A549 (cell line): ENCODE measurements at regions not wholly inside any gene's neighbourhood (a gene's known extent, or its start where the extent isn't known, plus 50 kb on each side); places are given as distances from the start of the nearest gene placed in this dataset.

Source experiments
- ATAC-seq, 2 experiments: fragments of 200-7000 bp in 1 of 2; fragments of >200 bp in 1 of 2; cut with Nextera tagmentation in 1 of 2; cut with Tn5 transposase in 1 of 2; 3 replicates each; pipeline versions ENCODE4 v1.8.0 to v1.9.1; 2018 to 2020; ENCODE audit warnings: mild to moderate bottlenecking in 1 of 2, moderate library complexity in 1 of 2
- CTCF ChIA-PET: fragments of 300-600 bp; sonication (Branson Sonifier 250); formaldehyde crosslinking; extraction: SDS; loops from one replicate; lab custom pipeline; 2021; ENCODE audit warnings: antibody characterized with exemption, inconsistent platforms; lab: Yijun Ruan, JAX
- POLR2A ChIA-PET: fragments of 350-600 bp; formaldehyde crosslinking; extraction: SDS; loops from one replicate; lab custom pipeline; 2021; ENCODE audit warnings: antibody characterized with exemption, inconsistent platforms; lab: Yijun Ruan, JAX
- DNase-seq, 2 experiments: peaks; one replicate each; pipeline versions ENCODE4 v3.0.0 to v3.0.0-alpha.2; 2011 to 2016; ENCODE audit warnings: low read depth in 1 of 2, low spot score in 1 of 2
- FAIRE-seq: peaks from 2 replicates; lab custom pipeline; 2011; peaks lifted over from hg19 to GRCh38; lab: Jason Lieb, UNC
- H3K27ac ChIP-seq, 2 experiments: fragments of >200 bp; sonication (Bioruptor Twin); formaldehyde crosslinking; 3 replicates each; pipeline ENCODE4 v1.5.1; 2016 to 2017
- H3K4me1 ChIP-seq: fragments of >200 bp; sonication (Bioruptor Twin); formaldehyde crosslinking; 3 replicates; pipeline ENCODE4 v1.6.1; 2016
- H3K4me2 ChIP-seq: fragments of >200 bp; sonication (Bioruptor Twin); formaldehyde crosslinking; 3 replicates; pipeline ENCODE4 v1.6.1; 2016
- H3K4me3 ChIP-seq: fragments of >200 bp; sonication (Bioruptor Twin); formaldehyde crosslinking; 3 replicates; pipeline ENCODE4 v1.5.1; 2016
- H3K9me3 ChIP-seq: fragments of >200 bp; sonication (Bioruptor Twin); formaldehyde crosslinking; 3 replicates; pipeline ENCODE4 v1.6.1; 2016
- CEBPB ChIP-seq, 2 experiments: fragments of >200 bp in 1 of 2; sonication (Bioruptor Twin) in 1 of 2; formaldehyde crosslinking in 1 of 2; IDR thresholded peaks; 2 replicates each; pipeline ENCODE4 v1.6.1; 2012 to 2016
- CHD4 ChIP-seq: fragments of 200-600 bp; sonication (generic); IDR thresholded peaks from 2 replicates; pipeline ENCODE4 v1.6.1; 2016; ENCODE audit warnings: antibody characterized with exemption, mild to moderate bottlenecking, borderline replicate concordance
- EHF ChIP-seq: fragments of 250-450 bp; sonication (Bioruptor Pico); IDR thresholded peaks from 2 replicates; pipeline ENCODE4 v1.5.0; 2020; ENCODE audit warnings: mild to moderate bottlenecking
- EHMT2 ChIP-seq: fragments of 200-600 bp; sonication (generic); IDR thresholded peaks from 2 replicates; pipeline ENCODE4 v1.6.1; 2016; ENCODE audit warnings: antibody characterized with exemption, low read depth, mild to moderate bottlenecking, moderate library complexity
- FOSB ChIP-seq: fragments of 250-450 bp; sonication (Bioruptor Pico); IDR thresholded peaks from 2 replicates; pipeline ENCODE4 v1.5.0; 2020; ENCODE audit warnings: mild to moderate bottlenecking, moderate library complexity
- FOXS1 ChIP-seq: fragments of 250-450 bp; sonication (Bioruptor Pico); IDR thresholded peaks from 2 replicates; pipeline ENCODE4 v1.5.0; 2020; ENCODE audit warnings: mild to moderate bottlenecking, moderate library complexity
- HEYL ChIP-seq: fragments of 250-450 bp; sonication (Bioruptor Pico); IDR thresholded peaks from 2 replicates; pipeline ENCODE4 v1.8.0; 2021; ENCODE audit warnings: mild to moderate bottlenecking, moderate library complexity
- HOXA7 ChIP-seq: fragments of 250-450 bp; sonication (Bioruptor Pico); IDR thresholded peaks from 2 replicates; pipeline ENCODE4 v1.5.0; 2020; ENCODE audit warnings: mild to moderate bottlenecking, moderate library complexity
- HOXB5 ChIP-seq: fragments of 250-450 bp; sonication (Bioruptor Pico); IDR thresholded peaks from 2 replicates; pipeline ENCODE4 v1.5.0; 2020; ENCODE audit warnings: mild to moderate bottlenecking, moderate library complexity
- JUNB ChIP-seq: fragments of >200 bp; sonication (Bioruptor Twin); formaldehyde crosslinking; IDR thresholded peaks from 2 replicates; pipeline ENCODE4 v1.6.1; 2016
- KDM5A ChIP-seq: fragments of 200-600 bp; sonication (generic); IDR thresholded peaks from 2 replicates; pipeline ENCODE4 v1.6.1; 2016; ENCODE audit warnings: antibody characterized with exemption, mild to moderate bottlenecking
- MAFK ChIP-seq: fragments of 450-650 bp; IDR thresholded peaks from 2 replicates; pipeline ENCODE4 v1.6.1; 2014; ENCODE audit not compliant: partially characterized antibody
- MAZ ChIP-seq: fragments of 150-350 bp; IDR thresholded peaks from 2 replicates; pipeline ENCODE4 v1.6.1; 2014; ENCODE audit warnings: antibody characterized with exemption, low read depth, low read length, borderline replicate concordance
- MYC ChIP-seq: IDR thresholded peaks from 2 replicates; pipeline ENCODE4 v1.6.1; 2012; ENCODE audit warnings: mild to moderate bottlenecking, inconsistent platforms, low read length, improper control_type of control experiment, borderline replicate concordance
- NFE2L2 ChIP-seq: fragments of 150-350 bp; conservative IDR thresholded peaks from 2 replicates; pipeline ENCODE4 v1.6.1; 2014; ENCODE audit warnings: low read length
- POLR2A ChIP-seq: IDR thresholded peaks from 2 replicates; pipeline ENCODE4 v1.6.1; 2012; ENCODE audit warnings: mild to moderate bottlenecking, low read length
- POLR2AphosphoS2 ChIP-seq: conservative IDR thresholded peaks from 2 replicates; pipeline ENCODE4 v1.6.1; 2012; ENCODE audit warnings: low read length, improper control_type of control experiment, inconsistent platforms
- RARB ChIP-seq: fragments of 250-450 bp; sonication (Bioruptor Pico); IDR thresholded peaks from 2 replicates; pipeline ENCODE4 v1.8.0; 2021; ENCODE audit warnings: mild to moderate bottlenecking, moderate library complexity
- RCOR1 ChIP-seq: fragments of 150-350 bp; IDR thresholded peaks from 2 replicates; pipeline ENCODE4 v1.6.1; 2014; ENCODE audit warnings: antibody characterized with exemption, low read length, low read depth
- RFX5 ChIP-seq: fragments of 450-650 bp; IDR thresholded peaks from 2 replicates; pipeline ENCODE4 v1.7.1; 2014; ENCODE audit warnings: antibody characterized with exemption, mild to moderate bottlenecking, moderate library complexity
- RNF2 ChIP-seq: fragments of 200-600 bp; sonication (generic); IDR thresholded peaks from 2 replicates; pipeline ENCODE4 v1.6.1; 2016; ENCODE audit warnings: low read depth, mild to moderate bottlenecking, antibody characterized with exemption, moderate library complexity, borderline replicate concordance
- SREBF2 ChIP-seq: fragments of 450-650 bp; IDR thresholded peaks from 2 replicates; pipeline ENCODE4 v1.6.1; 2014; ENCODE audit warnings: mild to moderate bottlenecking, moderate library complexity
- ZNF302 ChIP-seq: fragments of 250-450 bp; sonication (Bioruptor Pico); IDR thresholded peaks from 2 replicates; pipeline ENCODE4 v1.9.0; 2021; ENCODE audit warnings: inconsistent platforms, mild to moderate bottlenecking, moderate library complexity
- ZSCAN20 ChIP-seq: fragments of 250-450 bp; sonication (Bioruptor Pico); IDR thresholded peaks from 2 replicates; pipeline ENCODE4 v1.8.0; 2022; ENCODE audit warnings: mild to moderate bottlenecking, moderate library complexity
- whole genome bisulfite sequencing: methylation state at CpG from one replicate; pipeline ENCODE4 v1.1.6; 2017; ENCODE audit errors: missing lambda C conversion rate; 5-methylcytosine and 5-hydroxymethylcytosine counted together
- TF ChIP-seq, protein P1 (sequence below): fragments of 150-350 bp; IDR thresholded peaks from 2 replicates; pipeline ENCODE4 v1.6.1; 2014; ENCODE audit warnings: low read depth, mild to moderate bottlenecking, low read length
- TF ChIP-seq, protein P2 (sequence below): fragments of 250-450 bp; sonication (Bioruptor Pico); IDR thresholded peaks from 2 replicates; pipeline ENCODE4 v1.5.0; 2021; ENCODE audit warnings: mild to moderate bottlenecking, moderate library complexity, borderline replicate concordance
- TF ChIP-seq, protein P3 (sequence below): fragments of >200 bp; sonication (Bioruptor Twin); formaldehyde crosslinking; IDR thresholded peaks from 3 replicates; pipeline ENCODE4 v1.6.1; 2016
- TF ChIP-seq, protein P4 (sequence below): fragments of 200-600 bp; sonication (generic); IDR thresholded peaks from 2 replicates; pipeline ENCODE4 v1.6.1; 2016; ENCODE audit warnings: antibody characterized with exemption, mild to moderate bottlenecking, moderate library complexity
- TF ChIP-seq, protein P5 (sequence below): fragments of 450-650 bp; IDR thresholded peaks from 2 replicates; pipeline ENCODE4 v1.6.1; 2014; ENCODE audit warnings: antibody characterized with exemption
- TF ChIP-seq, protein P6 (sequence below): fragments of >200 bp; sonication (Bioruptor Twin); formaldehyde crosslinking; IDR thresholded peaks from 3 replicates; pipeline ENCODE4 v1.5.1; 2016

DNA sequence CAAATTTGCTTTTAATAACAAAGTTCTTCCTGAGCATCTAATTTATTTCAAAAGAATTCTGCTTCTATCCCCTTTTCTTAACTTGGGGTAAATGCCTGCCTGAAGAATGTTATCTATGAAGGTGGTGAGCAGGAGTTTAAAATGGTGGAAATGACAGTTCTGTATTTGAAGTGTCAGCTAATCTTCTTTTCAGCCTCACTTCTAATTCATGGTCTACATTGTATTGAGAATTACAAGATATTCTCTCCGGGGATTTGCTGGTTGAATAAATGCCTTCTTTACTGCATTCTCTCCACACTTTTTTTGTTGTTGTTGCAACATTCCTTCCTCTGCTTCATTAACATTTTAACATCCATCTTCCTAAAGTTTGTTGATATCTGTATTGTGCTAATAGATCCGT, 143.1 kb upstream of the GRIN3A start:
- H3K9me3 ChIP-seq: no peaks in the 10 kb centered on the region
- H3K4me2 ChIP-seq: no peak overlapping the region
- ATAC-seq (no peak), FAIRE-seq (no peak), DNase-seq (no peak)
- H3K4me3 ChIP-seq: no peak overlapping the region
- no peaks in the 10 kb centered on the region for H3K4me1 ChIP-seq
- ChIA-PET CTCF (no interaction called here), POLR2A (no interaction called here)
- no peak for TF ChIP-seq MAZ
- no peak for TF ChIP-seq RFX5
- TF ChIP-seq ZNF302: no peak
- no peak for TF ChIP-seq ZSCAN20 (CRISPR knock-in tag)
- TF ChIP-seq, protein P1, sequence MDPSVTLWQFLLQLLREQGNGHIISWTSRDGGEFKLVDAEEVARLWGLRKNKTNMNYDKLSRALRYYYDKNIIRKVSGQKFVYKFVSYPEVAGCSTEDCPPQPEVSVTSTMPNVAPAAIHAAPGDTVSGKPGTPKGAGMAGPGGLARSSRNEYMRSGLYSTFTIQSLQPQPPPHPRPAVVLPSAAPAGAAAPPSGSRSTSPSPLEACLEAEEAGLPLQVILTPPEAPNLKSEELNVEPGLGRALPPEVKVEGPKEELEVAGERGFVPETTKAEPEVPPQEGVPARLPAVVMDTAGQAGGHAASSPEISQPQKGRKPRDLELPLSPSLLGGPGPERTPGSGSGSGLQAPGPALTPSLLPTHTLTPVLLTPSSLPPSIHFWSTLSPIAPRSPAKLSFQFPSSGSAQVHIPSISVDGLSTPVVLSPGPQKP: no peak
- no peak for TF ChIP-seq HOXA7 (CRISPR knock-in tag)
- TF ChIP-seq FOXS1 (CRISPR knock-in tag): no peak
- no peak for TF ChIP-seq MAFK
- TF ChIP-seq RNF2: no peak
- TF ChIP-seq SREBF2: no peak
- TF ChIP-seq CHD4: no peak
- TF ChIP-seq EHMT2: no peak
- no peak for TF ChIP-seq RCOR1
- TF ChIP-seq EHF (CRISPR knock-in tag): no peak
- TF ChIP-seq HOXB5: no peak
- TF ChIP-seq FOSB (CRISPR knock-in tag): no peak
- TF ChIP-seq, protein P2, sequence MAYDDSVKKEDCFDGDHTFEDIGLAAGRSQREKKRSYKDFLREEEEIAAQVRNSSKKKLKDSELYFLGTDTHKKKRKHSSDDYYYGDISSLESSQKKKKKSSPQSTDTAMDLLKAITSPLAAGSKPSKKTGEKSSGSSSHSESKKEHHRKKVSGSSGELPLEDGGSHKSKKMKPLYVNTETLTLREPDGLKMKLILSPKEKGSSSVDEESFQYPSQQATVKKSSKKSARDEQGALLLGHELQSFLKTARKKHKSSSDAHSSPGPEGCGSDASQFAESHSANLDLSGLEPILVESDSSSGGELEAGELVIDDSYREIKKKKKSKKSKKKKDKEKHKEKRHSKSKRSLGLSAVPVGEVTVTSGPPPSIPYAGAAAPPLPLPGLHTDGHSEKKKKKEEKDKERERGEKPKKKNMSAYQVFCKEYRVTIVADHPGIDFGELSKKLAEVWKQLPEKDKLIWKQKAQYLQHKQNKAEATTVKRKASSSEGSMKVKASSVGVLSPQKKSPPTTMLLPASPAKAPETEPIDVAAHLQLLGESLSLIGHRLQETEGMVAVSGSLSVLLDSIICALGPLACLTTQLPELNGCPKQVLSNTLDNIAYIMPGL (CRISPR knock-in tag): no peak
- TF ChIP-seq RARB: no peak
- H3K27ac ChIP-seq: no peak overlapping the region
- WGBS: 16% methylated on average over 2 of the region's 2 CpGs

DNA sequence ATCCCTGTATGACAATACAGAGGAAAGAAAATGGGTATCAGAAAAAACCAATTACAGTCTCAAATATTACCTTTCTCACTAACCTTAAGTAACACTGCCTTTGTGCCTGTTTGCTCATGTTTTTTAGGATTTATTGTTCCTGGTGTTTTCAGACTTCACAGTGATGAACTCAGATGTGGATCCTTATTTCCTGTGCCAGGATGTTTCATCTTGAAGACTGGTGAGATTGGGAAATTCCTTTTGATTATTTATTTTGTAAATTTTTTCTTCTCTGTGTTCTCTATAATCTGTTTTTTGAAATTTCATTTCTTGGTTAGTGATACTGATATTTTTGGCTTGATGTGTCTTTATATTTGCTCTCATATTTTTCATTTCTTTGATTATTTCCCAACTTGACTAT, 142.4 kb upstream of the GRIN3A start:
- CTCF ChIA-PET: no interaction called here
- H3K4me2 ChIP-seq: no peak overlapping the region
- H3K4me1 ChIP-seq: no peaks in the 10 kb centered on the region
- H3K4me3 ChIP-seq: no peak overlapping the region
- ATAC-seq (no peak), DNase-seq (no peak), FAIRE-seq (no peak)
- POLR2A ChIA-PET: no interaction called here
- no peaks in the 10 kb centered on the region for H3K9me3 ChIP-seq
- no peak overlapping the region for H3K27ac ChIP-seq
- no peak for TF ChIP-seq HEYL (CRISPR knock-in tag)
- no peak for TF ChIP-seq CEBPB (IDR thresholded peaks at IDR 0.05)
- TF ChIP-seq POLR2A: no peak
- no peak for TF ChIP-seq POLR2AphosphoS2
- TF ChIP-seq MYC: no peak
- TF ChIP-seq, protein P3, sequence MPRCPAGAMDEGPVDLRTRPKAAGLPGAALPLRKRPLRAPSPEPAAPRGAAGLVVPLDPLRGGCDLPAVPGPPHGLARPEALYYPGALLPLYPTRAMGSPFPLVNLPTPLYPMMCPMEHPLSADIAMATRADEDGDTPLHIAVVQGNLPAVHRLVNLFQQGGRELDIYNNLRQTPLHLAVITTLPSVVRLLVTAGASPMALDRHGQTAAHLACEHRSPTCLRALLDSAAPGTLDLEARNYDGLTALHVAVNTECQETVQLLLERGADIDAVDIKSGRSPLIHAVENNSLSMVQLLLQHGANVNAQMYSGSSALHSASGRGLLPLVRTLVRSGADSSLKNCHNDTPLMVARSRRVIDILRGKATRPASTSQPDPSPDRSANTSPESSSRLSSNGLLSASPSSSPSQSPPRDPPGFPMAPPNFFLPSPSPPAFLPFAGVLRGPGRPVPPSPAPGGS: no peak
- TF ChIP-seq, protein P4, sequence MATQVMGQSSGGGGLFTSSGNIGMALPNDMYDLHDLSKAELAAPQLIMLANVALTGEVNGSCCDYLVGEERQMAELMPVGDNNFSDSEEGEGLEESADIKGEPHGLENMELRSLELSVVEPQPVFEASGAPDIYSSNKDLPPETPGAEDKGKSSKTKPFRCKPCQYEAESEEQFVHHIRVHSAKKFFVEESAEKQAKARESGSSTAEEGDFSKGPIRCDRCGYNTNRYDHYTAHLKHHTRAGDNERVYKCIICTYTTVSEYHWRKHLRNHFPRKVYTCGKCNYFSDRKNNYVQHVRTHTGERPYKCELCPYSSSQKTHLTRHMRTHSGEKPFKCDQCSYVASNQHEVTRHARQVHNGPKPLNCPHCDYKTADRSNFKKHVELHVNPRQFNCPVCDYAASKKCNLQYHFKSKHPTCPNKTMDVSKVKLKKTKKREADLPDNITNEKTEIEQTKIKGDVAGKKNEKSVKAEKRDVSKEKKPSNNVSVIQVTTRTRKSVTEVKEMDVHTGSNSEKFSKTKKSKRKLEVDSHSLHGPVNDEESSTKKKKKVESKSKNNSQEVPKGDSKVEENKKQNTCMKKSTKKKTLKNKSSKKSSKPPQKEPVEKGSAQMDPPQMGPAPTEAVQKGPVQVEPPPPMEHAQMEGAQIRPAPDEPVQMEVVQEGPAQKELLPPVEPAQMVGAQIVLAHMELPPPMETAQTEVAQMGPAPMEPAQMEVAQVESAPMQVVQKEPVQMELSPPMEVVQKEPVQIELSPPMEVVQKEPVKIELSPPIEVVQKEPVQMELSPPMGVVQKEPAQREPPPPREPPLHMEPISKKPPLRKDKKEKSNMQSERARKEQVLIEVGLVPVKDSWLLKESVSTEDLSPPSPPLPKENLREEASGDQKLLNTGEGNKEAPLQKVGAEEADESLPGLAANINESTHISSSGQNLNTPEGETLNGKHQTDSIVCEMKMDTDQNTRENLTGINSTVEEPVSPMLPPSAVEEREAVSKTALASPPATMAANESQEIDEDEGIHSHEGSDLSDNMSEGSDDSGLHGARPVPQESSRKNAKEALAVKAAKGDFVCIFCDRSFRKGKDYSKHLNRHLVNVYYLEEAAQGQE: no peak
- TF ChIP-seq ZSCAN20 (CRISPR knock-in tag): no peak
- TF ChIP-seq KDM5A: no peak
- TF ChIP-seq, protein P5, sequence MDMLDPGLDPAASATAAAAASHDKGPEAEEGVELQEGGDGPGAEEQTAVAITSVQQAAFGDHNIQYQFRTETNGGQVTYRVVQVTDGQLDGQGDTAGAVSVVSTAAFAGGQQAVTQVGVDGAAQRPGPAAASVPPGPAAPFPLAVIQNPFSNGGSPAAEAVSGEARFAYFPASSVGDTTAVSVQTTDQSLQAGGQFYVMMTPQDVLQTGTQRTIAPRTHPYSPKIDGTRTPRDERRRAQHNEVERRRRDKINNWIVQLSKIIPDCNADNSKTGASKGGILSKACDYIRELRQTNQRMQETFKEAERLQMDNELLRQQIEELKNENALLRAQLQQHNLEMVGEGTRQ: no peak
- no peak for TF ChIP-seq HOXB5
- TF ChIP-seq FOXS1 (CRISPR knock-in tag): no peak
- no peak for TF ChIP-seq NFE2L2
- no peak for TF ChIP-seq CHD4
- TF ChIP-seq JUNB: no peak
- TF ChIP-seq, protein P6, sequence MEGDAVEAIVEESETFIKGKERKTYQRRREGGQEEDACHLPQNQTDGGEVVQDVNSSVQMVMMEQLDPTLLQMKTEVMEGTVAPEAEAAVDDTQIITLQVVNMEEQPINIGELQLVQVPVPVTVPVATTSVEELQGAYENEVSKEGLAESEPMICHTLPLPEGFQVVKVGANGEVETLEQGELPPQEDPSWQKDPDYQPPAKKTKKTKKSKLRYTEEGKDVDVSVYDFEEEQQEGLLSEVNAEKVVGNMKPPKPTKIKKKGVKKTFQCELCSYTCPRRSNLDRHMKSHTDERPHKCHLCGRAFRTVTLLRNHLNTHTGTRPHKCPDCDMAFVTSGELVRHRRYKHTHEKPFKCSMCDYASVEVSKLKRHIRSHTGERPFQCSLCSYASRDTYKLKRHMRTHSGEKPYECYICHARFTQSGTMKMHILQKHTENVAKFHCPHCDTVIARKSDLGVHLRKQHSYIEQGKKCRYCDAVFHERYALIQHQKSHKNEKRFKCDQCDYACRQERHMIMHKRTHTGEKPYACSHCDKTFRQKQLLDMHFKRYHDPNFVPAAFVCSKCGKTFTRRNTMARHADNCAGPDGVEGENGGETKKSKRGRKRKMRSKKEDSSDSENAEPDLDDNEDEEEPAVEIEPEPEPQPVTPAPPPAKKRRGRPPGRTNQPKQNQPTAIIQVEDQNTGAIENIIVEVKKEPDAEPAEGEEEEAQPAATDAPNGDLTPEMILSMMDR: no peak
- TF ChIP-seq EHF (CRISPR knock-in tag): no peak
- no peak for TF ChIP-seq FOSB (CRISPR knock-in tag)
